Cardiac muscle cell (in vitro differentiated cells and primary cell): ENCODE measurements at regions not wholly inside any gene's neighbourhood (a gene's known extent, or its start where the extent isn't known, plus 50 kb on each side); places are given as distances from the start of the nearest gene placed in this dataset.
A peak's percentile ranks its signal among the peaks of the same experiment; 100 is the strongest.

Experiments
- DNase-seq, 2 donors: peaks; one replicate each; pipeline versions ENCODE4 v3.0.0 to v3.0.0-alpha.2; 2010 to 2017; ENCODE audit warnings: low read depth in 1 of 2, low spot score in 1 of 2
- H3K27ac ChIP-seq: fragments of 200-600 bp; sonication (generic); 2 replicates; pipeline ENCODE4 v1.5.1; 2016
- H3K27me3 ChIP-seq: fragments of 200-600 bp; sonication (generic); 2 replicates; pipeline ENCODE4 v1.6.0; 2016; ENCODE audit warnings: control low read depth
- H3K36me3 ChIP-seq: fragments of 200-600 bp; sonication (generic); 2 replicates; pipeline ENCODE4 v1.5.1; 2016; ENCODE audit warnings: control low read depth
- H3K4me1 ChIP-seq: fragments of 200-600 bp; sonication (generic); 2 replicates; pipeline ENCODE4 v1.8.1; 2017; ENCODE audit warnings: low read depth, mild to moderate bottlenecking, mixed run types
- H3K4me3 ChIP-seq: fragments of 200-600 bp; sonication (generic); 2 replicates; pipeline ENCODE4 v1.5.1; 2016; ENCODE audit warnings: mild to moderate bottlenecking
- H3K9me3 ChIP-seq: fragments of 200-600 bp; sonication (generic); 2 replicates; pipeline ENCODE4 v1.5.1; 2017; ENCODE audit warnings: low read depth, mild to moderate bottlenecking, control low read depth
- CTCF ChIP-seq: IDR thresholded peaks from 2 replicates; pipeline ENCODE4 v1.5.1; 2012; ENCODE audit warnings: low read depth, mild to moderate bottlenecking, low read length

DNA sequence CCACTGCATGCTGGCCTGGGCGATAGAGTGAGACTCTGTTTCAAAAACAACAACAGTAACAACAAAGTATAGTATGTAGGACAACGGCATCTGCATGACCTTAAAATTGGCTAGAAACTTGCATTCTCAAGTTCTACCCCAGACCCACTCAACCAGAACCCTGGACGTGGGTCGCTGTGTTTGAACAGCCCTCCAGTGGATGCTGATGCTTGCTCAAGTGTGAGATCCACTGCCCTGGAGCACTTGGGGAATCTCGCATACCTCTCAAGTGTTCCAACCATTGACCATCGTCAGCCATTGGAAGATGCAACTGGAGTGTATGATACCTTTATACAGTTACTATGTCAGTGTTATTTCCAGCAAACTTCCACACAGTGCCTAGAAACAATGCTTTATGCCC is 435.9 kb downstream of the DCDC2C start:
- no peak overlapping the region for H3K27ac ChIP-seq
- H3K27me3 ChIP-seq: no peaks in the 10 kb centered on the region
- H3K9me3 ChIP-seq: no peaks in the 10 kb centered on the region
- no peak for DNase-seq
- H3K4me3 ChIP-seq: no peak overlapping the region
- no peaks in the 10 kb centered on the region for H3K4me1 ChIP-seq
- no peak for TF ChIP-seq CTCF
- no peaks in the 10 kb centered on the region for H3K36me3 ChIP-seq

GRCh38 chr2:4139731-4140130 is 436.4 kb downstream of the DCDC2C start:
- H3K27ac ChIP-seq: no peak overlapping the region
- no peak for DNase-seq
- no peaks in the 10 kb centered on the region for H3K36me3 ChIP-seq
- TF ChIP-seq CTCF: no peak
- H3K27me3 ChIP-seq: no peaks in the 10 kb centered on the region
- H3K4me3 ChIP-seq: no peak overlapping the region
- no peaks in the 10 kb centered on the region for H3K9me3 ChIP-seq
- H3K4me1 ChIP-seq: no peaks in the 10 kb centered on the region

- TF ChIP-seq CTCF: no peak
- no peaks in the 10 kb centered on the region for H3K27me3 ChIP-seq
- peak in 1 of 2 donors; percentile 23 for DNase-seq
- H3K36me3 ChIP-seq: no peaks in the 10 kb centered on the region
- H3K4me1 ChIP-seq: no peaks in the 10 kb centered on the region
- H3K9me3 ChIP-seq: no peaks in the 10 kb centered on the region
- no peak overlapping the region for H3K27ac ChIP-seq
- H3K4me3 ChIP-seq: no peak overlapping the region
These were observed 437.1 kb downstream of the DCDC2C start for GRCh38 chr2:4140281-4140970.

- TF ChIP-seq CTCF: no peak
- H3K27ac ChIP-seq: no peak overlapping the region
- H3K4me3 ChIP-seq: no peak overlapping the region
- no peaks in the 10 kb centered on the region for H3K4me1 ChIP-seq
- no peaks in the 10 kb centered on the region for H3K9me3 ChIP-seq
- H3K36me3 ChIP-seq: no peaks in the 10 kb centered on the region
- H3K27me3 ChIP-seq: no peaks in the 10 kb centered on the region
- no peak for DNase-seq
These were observed 441.4 kb downstream of the DCDC2C start for GRCh38 chr2:4144731-4145130.

DNA sequence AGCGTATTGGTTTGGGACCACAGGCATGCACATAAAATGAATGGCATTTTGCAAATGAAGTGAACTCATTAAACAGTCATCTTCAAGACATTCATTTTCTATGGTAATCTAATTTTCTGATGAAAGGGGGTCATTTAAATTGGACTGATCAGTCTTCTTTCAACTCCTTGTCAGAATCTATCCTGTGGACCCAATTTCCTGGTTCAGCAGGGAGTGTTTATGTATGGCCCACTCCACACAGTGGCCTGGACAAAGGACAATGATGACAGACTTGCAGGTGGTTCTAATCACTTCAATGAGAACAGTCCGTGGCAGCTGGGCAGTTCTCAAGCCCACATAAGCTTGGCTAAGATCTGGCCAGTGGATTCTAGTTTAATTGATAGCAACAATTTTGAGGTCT is 448.1 kb downstream of the DCDC2C start:
- DNase-seq: no peak
- no peaks in the 10 kb centered on the region for H3K9me3 ChIP-seq
- TF ChIP-seq CTCF: no peak

More for the DNA sequence above, 448.1 kb downstream of the DCDC2C start:
- Histone ChIP-seq H3K4me1 (no peaks in the 10 kb centered on the region), H3K27me3 (no peaks in the 10 kb centered on the region), H3K27ac (no peak overlapping the region), H3K36me3 (no peaks in the 10 kb centered on the region), H3K4me3 (no peak overlapping the region)
